ENCODE measurements at regions not wholly inside any gene's neighbourhood (a gene's known extent, or its start where the extent isn't known, plus 50 kb on each side); places are given as distances from the start of the nearest gene placed in this dataset.

GRCh38 chrX:40912576-40912975, 172.7 kb upstream of the USP9X start:
- TF ChIP-seq, protein P1, sequence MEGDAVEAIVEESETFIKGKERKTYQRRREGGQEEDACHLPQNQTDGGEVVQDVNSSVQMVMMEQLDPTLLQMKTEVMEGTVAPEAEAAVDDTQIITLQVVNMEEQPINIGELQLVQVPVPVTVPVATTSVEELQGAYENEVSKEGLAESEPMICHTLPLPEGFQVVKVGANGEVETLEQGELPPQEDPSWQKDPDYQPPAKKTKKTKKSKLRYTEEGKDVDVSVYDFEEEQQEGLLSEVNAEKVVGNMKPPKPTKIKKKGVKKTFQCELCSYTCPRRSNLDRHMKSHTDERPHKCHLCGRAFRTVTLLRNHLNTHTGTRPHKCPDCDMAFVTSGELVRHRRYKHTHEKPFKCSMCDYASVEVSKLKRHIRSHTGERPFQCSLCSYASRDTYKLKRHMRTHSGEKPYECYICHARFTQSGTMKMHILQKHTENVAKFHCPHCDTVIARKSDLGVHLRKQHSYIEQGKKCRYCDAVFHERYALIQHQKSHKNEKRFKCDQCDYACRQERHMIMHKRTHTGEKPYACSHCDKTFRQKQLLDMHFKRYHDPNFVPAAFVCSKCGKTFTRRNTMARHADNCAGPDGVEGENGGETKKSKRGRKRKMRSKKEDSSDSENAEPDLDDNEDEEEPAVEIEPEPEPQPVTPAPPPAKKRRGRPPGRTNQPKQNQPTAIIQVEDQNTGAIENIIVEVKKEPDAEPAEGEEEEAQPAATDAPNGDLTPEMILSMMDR (conservative IDR thresholded peaks at IDR 0.05 in 1 of 2, IDR thresholded peaks at IDR 0.05 in 1 of 2; ENCODE audit: extremely low read depth in 1 of 2, insufficient read depth in 1 of 2, low read depth in 1 of 2, low read length in 2 of 2): no peak
- no peak for TF ChIP-seq EZH2 (IDR thresholded peaks at IDR 0.05; ENCODE audit: borderline replicate concordance, low read length)

Measured in mammary epithelial cell (primary cell).